GM12878 (cell line): ENCODE measurements at regions not wholly inside any gene's neighbourhood (a gene's known extent, or its start where the extent isn't known, plus 50 kb on each side); places are given as distances from the start of the nearest gene placed in this dataset.

Experiments
- ATAC-seq: fragments of 200-7000 bp; cut with Tn5 transposase; 3 replicates; pipeline ENCODE4 v1.9.1; 2020; ENCODE audit warnings: mild to moderate bottlenecking, moderate library complexity
- BruUV-seq: library from RNA; stranded (reverse); fragments of 400-500 nt; replicated peaks from 2 replicates; lab custom pipeline; 2021; lab: Mats Ljungman, UMichigan
- CTCF ChIA-PET: fragments of 300-600 bp; sonication (Branson Sonifier 250); formaldehyde crosslinking; extraction: SDS; loops from one replicate; lab custom pipeline; 2021; ENCODE audit warnings: inconsistent platforms; lab: Yijun Ruan, JAX
- POLR2A ChIA-PET: fragments of 350-600 bp; formaldehyde crosslinking; extraction: SDS; loops from one replicate; lab custom pipeline; 2021; ENCODE audit warnings: inconsistent platforms; lab: Charles Lee
- RAD21 ChIA-PET: fragments of 300-600 bp; sonication (Branson Sonifier 250); formaldehyde crosslinking; loops from one replicate; lab custom pipeline; 2023; ENCODE audit warnings: antibody characterized with exemption; ENCODE audit not compliant: unreplicated experiment; lab: Charles Lee
- SMC1A ChIA-PET: fragments of 300-600 bp; sonication (Branson Sonifier 250); formaldehyde crosslinking; loops from one replicate; lab custom pipeline; 2023; ENCODE audit not compliant: unreplicated experiment, uncharacterized antibody; lab: Charles Lee
- DNase-seq: peaks from one replicate; pipeline ENCODE4 v3.0.0-alpha.2; 2011; ENCODE audit warnings: low read depth, low spot score
- FAIRE-seq: peaks from 3 replicates; lab custom pipeline; 2011; peaks lifted over from hg19 to GRCh38; lab: Jason Lieb, UNC
- H2AFZ ChIP-seq: 2 replicates; pipeline ENCODE4 v1.6.0; 2011; ENCODE audit warnings: low read depth, low read length, control low read depth; ENCODE audit not compliant: control insufficient read depth
- H3K27ac ChIP-seq: 2 replicates; pipeline ENCODE4 v1.5.1; 2011; ENCODE audit warnings: control low read depth; ENCODE audit not compliant: control insufficient read depth, insufficient read depth
- H3K27me3 ChIP-seq, 2 experiments: replicated peaks in 1 of 2; 2 replicates each; pipeline versions ENCODE4 v1.6.0 to v1.6.1; 2011; ENCODE audit warnings: low read length in 1 of 2; ENCODE audit not compliant: control insufficient read depth in 2 of 2, insufficient read depth in 2 of 2
- H3K36me3 ChIP-seq, 2 experiments: 2 replicates each; pipeline ENCODE4 v1.5.1; 2011; ENCODE audit warnings: low read length in 1 of 2; ENCODE audit not compliant: control insufficient read depth in 2 of 2, insufficient read depth in 2 of 2
- H3K4me1 ChIP-seq: 2 replicates; pipeline ENCODE4 v1.6.1; 2011; ENCODE audit warnings: mild to moderate bottlenecking, low read length, moderate library complexity, mixed read lengths; ENCODE audit not compliant: control insufficient read depth, insufficient read depth
- H3K4me2 ChIP-seq: 2 replicates; pipeline ENCODE4 v1.6.0; 2011; ENCODE audit warnings: control low read depth; ENCODE audit not compliant: control insufficient read depth, insufficient read depth
- H3K4me3 ChIP-seq: fragments of 200-600 bp; sonication (generic); 2 replicates; pipeline ENCODE4 v1.5.1; 2016
- H3K79me2 ChIP-seq: 2 replicates; pipeline ENCODE4 v1.6.0; 2011; ENCODE audit warnings: low read length; ENCODE audit not compliant: control insufficient read depth, insufficient read depth
- H3K9ac ChIP-seq: 2 replicates; pipeline ENCODE4 v1.8.0; 2011; ENCODE audit warnings: low read length, control low read depth, mixed read lengths; ENCODE audit not compliant: control insufficient read depth, insufficient read depth
- H3K9me3 ChIP-seq: replicated peaks from 3 replicates; pipeline ENCODE4 v1.5.1; 2011; ENCODE audit warnings: mild to moderate bottlenecking, low read length; ENCODE audit not compliant: control insufficient read depth, insufficient read depth
- H4K20me1 ChIP-seq: 2 replicates; pipeline ENCODE4 v1.6.0; 2011; ENCODE audit not compliant: control insufficient read depth, insufficient read depth
- SIN3A ChIP-seq: IDR thresholded peaks from 2 replicates; pipeline ENCODE4 v1.6.1; 2012; ENCODE audit warnings: low read depth, low read length, improper control_type of control experiment
- WGBS: methylation state at CpG from one replicate; pipeline ENCODE4 v1.1.6; 2016; ENCODE audit warnings: low lambda C conversion rate; ENCODE audit not compliant: insufficient replicate concordance, insufficient coverage; ENCODE audit errors: missing lambda C conversion rate; 5-methylcytosine and 5-hydroxymethylcytosine counted together
- in situ Hi-C: fragments of 300-500 bp; cut with MboI; formaldehyde crosslinking; loops from 9 replicates; pipeline ENCODE4 v1.14.3; 2018; ENCODE audit warnings: mixed read lengths
- intact Hi-C: fragments of 100-400 bp; cut with micrococcal nuclease; formaldehyde crosslinking; loops from one replicate; pipeline ENCODE4 v1.14.2; 2022; ENCODE audit not compliant: unreplicated experiment
- TF ChIP-seq, protein P1 (sequence below): IDR thresholded peaks from 2 replicates; pipeline ENCODE4 v1.6.1; 2012; ENCODE audit warnings: low read length, inconsistent platforms
- TF ChIP-seq, protein P2 (sequence below): fragments of 450-650 bp; IDR thresholded peaks from 2 replicates; pipeline ENCODE4 v1.6.1; 2016; ENCODE audit warnings: mild to moderate bottlenecking
- TF ChIP-seq, protein P3 (sequence below): fragments of 450-650 bp; IDR thresholded peaks from 2 replicates; pipeline ENCODE4 v1.6.1; 2017; ENCODE audit warnings: low read depth, mild to moderate bottlenecking, moderate library complexity
- TF ChIP-seq, protein P4 (sequence below): fragments of 450-650 bp; formaldehyde crosslinking; IDR thresholded peaks from 2 replicates; pipeline ENCODE4 v1.5.0; 2022; ENCODE audit warnings: mild to moderate bottlenecking, missing genetic modification characterization

DNA sequence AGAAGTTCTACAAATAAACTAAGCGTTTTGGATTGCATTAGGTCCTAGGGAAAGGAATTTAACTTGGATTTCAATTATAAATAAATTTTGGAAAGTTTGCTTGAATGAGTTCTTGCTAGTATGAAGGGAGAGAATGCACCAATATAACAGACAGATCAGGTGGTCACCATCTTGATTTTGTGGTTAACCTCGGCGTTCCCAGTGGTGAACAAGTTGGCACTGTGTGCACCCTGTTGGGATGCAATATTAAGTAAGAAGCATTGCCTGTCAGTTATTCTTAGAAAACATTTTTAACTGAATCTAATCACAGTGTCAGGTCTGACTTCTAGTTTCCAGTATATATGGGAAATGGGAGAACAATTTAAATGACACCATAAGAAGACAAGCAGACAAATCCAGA lies 673.4 kb downstream of the SLC4A3 start:
- H3K27ac ChIP-seq = no peak overlapping the region
- intact Hi-C loops (no loop called here), in situ Hi-C loops (no loop called here)
- ChIA-PET CTCF (no interaction called here), RAD21 (no interaction called here), SMC1A (no interaction called here), POLR2A (no interaction called here)
- H3K27me3 ChIP-seq = no peaks in the 10 kb centered on the region
- ATAC-seq (no peak), DNase-seq (no peak), FAIRE-seq (no peak)
- no peaks in the 10 kb centered on the region for H3K4me1 ChIP-seq
- no peaks in the 10 kb centered on the region for H3K9me3 ChIP-seq
- 0% methylated on average over 3 of the region's 3 CpGs for WGBS
- H3K4me2 ChIP-seq = no peak overlapping the region
- H4K20me1 ChIP-seq = no peaks in the 10 kb centered on the region
- H3K9ac ChIP-seq = no peak overlapping the region
- BruUV-seq = no TSS peak
- no peaks in the 10 kb centered on the region for H3K79me2 ChIP-seq
- H3K4me3 ChIP-seq = no peak overlapping the region
- no peaks in the 10 kb centered on the region for H3K36me3 ChIP-seq
- no peak overlapping the region for H2AFZ ChIP-seq
- TF ChIP-seq, protein P1, sequence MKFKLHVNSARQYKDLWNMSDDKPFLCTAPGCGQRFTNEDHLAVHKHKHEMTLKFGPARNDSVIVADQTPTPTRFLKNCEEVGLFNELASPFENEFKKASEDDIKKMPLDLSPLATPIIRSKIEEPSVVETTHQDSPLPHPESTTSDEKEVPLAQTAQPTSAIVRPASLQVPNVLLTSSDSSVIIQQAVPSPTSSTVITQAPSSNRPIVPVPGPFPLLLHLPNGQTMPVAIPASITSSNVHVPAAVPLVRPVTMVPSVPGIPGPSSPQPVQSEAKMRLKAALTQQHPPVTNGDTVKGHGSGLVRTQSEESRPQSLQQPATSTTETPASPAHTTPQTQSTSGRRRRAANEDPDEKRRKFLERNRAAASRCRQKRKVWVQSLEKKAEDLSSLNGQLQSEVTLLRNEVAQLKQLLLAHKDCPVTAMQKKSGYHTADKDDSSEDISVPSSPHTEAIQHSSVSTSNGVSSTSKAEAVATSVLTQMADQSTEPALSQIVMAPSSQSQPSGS = no peak
- TF ChIP-seq, protein P2, sequence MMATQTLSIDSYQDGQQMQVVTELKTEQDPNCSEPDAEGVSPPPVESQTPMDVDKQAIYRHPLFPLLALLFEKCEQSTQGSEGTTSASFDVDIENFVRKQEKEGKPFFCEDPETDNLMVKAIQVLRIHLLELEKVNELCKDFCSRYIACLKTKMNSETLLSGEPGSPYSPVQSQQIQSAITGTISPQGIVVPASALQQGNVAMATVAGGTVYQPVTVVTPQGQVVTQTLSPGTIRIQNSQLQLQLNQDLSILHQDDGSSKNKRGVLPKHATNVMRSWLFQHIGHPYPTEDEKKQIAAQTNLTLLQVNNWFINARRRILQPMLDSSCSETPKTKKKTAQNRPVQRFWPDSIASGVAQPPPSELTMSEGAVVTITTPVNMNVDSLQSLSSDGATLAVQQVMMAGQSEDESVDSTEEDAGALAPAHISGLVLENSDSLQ = no peak
- TF ChIP-seq, protein P3, sequence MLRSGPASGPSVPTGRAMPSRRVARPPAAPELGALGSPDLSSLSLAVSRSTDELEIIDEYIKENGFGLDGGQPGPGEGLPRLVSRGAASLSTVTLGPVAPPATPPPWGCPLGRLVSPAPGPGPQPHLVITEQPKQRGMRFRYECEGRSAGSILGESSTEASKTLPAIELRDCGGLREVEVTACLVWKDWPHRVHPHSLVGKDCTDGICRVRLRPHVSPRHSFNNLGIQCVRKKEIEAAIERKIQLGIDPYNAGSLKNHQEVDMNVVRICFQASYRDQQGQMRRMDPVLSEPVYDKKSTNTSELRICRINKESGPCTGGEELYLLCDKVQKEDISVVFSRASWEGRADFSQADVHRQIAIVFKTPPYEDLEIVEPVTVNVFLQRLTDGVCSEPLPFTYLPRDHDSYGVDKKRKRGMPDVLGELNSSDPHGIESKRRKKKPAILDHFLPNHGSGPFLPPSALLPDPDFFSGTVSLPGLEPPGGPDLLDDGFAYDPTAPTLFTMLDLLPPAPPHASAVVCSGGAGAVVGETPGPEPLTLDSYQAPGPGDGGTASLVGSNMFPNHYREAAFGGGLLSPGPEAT = no peak
- TF ChIP-seq, protein P4, sequence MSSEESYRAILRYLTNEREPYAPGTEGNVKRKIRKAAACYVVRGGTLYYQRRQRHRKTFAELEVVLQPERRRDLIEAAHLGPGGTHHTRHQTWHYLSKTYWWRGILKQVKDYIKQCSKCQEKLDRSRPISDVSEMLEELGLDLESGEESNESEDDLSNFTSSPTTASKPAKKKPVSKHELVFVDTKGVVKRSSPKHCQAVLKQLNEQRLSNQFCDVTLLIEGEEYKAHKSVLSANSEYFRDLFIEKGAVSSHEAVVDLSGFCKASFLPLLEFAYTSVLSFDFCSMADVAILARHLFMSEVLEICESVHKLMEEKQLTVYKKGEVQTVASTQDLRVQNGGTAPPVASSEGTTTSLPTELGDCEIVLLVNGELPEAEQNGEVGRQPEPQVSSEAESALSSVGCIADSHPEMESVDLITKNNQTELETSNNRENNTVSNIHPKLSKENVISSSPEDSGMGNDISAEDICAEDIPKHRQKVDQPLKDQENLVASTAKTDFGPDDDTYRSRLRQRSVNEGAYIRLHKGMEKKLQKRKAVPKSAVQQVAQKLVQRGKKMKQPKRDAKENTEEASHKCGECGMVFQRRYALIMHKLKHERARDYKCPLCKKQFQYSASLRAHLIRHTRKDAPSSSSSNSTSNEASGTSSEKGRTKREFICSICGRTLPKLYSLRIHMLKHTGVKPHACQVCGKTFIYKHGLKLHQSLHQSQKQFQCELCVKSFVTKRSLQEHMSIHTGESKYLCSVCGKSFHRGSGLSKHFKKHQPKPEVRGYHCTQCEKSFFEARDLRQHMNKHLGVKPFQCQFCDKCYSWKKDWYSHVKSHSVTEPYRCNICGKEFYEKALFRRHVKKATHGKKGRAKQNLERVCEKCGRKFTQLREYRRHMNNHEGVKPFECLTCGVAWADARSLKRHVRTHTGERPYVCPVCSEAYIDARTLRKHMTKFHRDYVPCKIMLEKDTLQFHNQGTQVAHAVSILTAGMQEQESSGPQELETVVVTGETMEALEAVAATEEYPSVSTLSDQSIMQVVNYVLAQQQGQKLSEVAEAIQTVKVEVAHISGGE (CRISPR knock-in tag) = no peak
- no peak for TF ChIP-seq SIN3A
